NCI-H1048 (cell line): ENCODE measurements at regions not wholly inside any gene's neighbourhood (a gene's known extent, or its start where the extent isn't known, plus 50 kb on each side); places are given as distances from the start of the nearest gene placed in this dataset.

Experiments used
- DNase-seq: peaks from one replicate; lab custom pipeline; 2025; lab: John Stamatoyannopoulos, UW

GRCh38 chr22:27293721-27294445, 507.7 kb downstream of the MN1 start:
- no peak for DNase-seq

- no peak for DNase-seq
Measured at GRCh38 chr22:27295040-27295439, 506.5 kb downstream of the MN1 start.

DNA sequence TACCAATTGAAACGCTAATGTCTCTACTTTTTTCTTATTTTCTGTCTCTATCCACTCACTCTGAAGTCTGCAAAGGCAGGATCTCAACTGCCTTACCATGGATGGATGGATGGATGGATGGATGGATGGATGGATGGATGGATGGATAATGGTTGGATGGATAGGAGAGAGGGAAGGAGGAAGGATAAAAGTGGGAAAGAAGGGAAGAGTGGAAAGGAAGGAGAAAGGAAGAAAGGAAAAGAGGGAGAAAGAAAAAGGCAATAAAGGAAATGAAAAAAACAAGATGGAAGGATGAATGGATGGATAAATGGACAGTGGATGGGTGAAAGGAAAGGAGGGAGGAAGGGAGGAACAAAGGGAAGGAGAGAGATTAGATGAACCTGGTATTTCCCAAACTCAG, 506.0 kb downstream of the MN1 start:
- no peak for DNase-seq

GRCh38 chr22:27296091-27296675, 505.4 kb downstream of the MN1 start:
- no peak for DNase-seq

DNA sequence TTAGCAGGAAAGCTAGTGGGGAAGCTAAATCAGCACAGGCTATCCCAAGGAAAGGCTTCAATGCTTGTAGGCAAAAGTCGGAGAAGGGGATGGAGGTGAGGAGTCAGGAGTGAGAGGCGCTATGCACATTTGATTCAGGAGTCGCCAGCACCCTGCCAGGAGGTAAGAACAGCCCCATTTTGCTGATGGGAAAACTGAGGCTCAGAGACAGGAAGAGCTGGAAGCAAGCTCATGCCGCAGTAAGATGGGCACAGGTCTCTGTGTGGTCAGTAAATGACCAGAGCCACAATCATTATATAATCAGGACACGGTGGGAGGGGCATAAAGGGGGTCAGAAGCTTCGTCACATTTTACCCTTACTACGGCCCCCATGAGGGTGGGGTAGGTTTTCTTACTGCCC, 504.4 kb downstream of the MN1 start:
- no peak for DNase-seq

DNA sequence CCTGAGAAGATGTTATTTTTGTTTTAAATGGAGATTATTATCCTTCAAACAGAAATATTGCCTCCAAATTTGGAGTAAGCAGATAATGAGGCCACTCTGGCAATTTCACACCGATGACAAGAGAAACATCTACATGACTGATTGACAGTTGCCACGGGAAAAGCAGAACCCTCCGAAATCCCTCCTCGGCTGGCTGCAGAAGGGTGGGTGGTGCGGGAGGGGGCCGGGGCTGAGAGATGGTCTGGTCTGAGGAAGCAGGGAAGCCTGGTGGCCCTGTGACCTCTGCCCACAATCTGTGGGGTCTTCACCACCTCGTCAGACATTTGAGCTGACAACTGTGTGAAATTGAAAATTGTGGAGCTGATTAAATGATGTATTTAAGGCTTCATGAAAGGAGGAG, 503.2 kb downstream of the MN1 start:
- no peak for DNase-seq

GRCh38 chr22:27298742-27299141, 502.8 kb downstream of the MN1 start:
- DNase-seq = no peak

DNA sequence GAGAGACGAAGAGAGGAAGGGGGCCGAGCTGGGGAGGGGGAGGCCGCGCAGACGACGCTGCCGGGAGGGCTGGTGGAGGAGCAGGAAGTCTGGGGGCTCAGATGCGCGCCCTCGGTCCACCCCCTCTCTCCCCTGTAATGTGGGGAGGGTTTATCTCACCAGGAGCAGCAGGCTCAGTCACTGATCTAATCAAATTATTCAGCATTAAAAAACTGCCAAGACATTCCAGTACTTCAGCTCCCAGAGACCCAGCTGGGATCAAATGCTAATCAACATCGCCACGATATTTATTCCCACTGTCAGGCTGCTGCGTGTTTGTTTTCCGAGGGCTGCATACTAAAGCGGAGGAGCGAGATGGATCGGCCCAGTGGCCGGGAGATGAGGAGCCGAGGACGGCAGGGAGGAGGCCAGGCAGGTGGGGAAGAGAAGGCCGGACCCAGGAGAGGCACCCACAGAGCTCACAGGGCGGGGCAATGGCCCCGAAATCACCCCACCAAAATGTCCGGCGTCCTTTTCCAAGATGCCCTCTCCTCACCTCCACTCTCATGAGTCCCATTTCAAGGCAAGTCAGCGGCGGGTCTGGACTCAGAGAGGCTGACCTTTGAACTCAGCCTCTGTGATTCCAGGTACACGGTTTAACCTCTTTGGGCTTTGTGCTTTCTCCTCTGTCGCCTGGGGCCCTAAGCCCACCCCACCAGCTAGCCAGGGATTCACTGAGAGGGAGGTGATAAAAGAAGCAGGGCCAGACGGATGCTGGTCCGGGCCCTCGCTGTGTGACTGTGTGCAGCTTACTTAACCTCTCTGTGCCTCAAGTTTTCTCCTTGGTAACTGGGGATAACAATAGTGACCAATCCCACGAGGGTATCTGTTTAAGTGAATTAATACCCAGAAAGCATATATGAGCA, 502.1 kb downstream of the MN1 start:
- no peak for DNase-seq

- DNase-seq = no peak
Measured at GRCh38 chr22:27300536-27301285, 500.8 kb downstream of the MN1 start.

GRCh38 chr22:27302501-27302900, 499.1 kb downstream of the MN1 start:
- no peak for DNase-seq

DNA sequence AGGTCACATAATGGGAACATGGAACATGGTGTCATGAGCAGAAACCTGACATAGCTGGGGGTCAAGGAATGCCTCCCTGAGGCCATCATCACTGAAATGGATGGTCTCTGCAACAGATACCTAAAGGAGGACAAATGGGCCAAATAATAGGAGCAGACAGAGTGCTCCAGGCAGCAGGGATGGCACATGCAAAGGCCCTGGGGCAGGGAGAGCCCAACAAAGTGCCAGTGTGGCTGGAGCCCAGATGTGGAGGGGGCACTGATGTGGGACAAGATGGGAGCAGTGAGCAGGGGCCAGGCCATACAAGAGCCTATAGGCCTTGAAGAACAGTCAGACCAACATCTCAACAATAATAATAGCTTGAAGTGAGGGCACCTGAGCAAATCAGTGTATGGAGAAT, 497.8 kb downstream of the MN1 start:
- no peak for DNase-seq

DNA sequence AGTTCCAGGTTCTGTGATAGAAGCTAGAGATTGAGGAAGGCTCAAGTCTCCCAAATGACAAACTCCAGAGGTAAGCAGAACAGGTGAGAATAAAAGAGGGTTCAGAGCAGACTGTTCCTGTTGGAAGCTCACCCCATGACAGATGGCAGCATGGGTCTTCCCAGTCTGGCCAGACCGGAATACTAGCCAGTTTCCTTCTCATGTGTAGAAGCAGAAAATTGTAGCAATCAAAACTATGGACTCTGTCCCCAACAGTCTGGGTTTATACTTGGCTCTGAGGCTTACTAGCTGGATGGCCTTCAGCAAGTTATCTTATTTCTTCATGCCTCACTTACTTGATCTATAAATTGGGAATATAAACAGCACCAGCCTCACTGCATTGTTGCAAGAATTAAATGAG, 494.8 kb downstream of the MN1 start:
- DNase-seq = no peak

GRCh38 chr22:27307545-27308247, 493.9 kb downstream of the MN1 start:
- no peak for DNase-seq

DNA sequence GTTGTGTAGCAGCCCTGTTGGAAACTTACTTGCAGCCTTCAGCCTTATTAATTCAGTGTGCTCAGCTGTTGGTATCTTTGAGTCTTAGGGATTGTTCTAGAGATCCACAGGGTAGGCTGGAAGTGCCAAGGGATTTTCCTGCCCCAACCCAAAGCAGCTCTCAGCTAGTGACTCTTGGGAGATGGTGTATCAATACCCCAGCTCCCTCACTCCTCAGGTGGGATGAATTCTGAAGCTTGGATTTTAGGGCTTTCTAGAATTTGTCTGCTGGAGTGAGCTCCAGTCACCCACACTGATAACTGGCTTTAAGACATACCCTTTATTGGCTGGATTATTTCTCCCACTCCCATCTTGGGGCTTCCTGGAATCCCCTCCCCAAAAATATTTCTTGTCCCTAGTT, 493.0 kb downstream of the MN1 start:
- DNase-seq = no peak

DNA sequence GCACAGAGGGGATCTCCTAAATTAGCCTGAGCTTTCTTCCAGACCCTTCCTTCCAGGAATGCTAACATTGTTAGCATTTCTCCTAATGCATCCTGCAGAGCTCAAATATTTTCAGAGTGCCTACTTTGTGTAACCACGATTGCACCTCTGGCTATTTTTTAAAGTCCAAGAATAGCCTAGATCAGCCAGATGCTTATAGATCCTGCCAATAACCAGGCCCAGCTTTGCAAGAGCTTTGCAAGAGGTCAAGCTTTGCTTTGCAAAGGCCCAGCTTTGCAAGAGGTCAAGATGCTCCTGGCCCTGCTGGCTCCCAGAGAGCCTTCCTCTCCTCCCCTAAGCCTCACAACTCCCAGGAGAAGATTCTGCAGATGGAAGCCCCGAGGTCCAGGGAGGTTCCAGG, 491.9 kb downstream of the MN1 start:
- DNase-seq = no peak

DNA sequence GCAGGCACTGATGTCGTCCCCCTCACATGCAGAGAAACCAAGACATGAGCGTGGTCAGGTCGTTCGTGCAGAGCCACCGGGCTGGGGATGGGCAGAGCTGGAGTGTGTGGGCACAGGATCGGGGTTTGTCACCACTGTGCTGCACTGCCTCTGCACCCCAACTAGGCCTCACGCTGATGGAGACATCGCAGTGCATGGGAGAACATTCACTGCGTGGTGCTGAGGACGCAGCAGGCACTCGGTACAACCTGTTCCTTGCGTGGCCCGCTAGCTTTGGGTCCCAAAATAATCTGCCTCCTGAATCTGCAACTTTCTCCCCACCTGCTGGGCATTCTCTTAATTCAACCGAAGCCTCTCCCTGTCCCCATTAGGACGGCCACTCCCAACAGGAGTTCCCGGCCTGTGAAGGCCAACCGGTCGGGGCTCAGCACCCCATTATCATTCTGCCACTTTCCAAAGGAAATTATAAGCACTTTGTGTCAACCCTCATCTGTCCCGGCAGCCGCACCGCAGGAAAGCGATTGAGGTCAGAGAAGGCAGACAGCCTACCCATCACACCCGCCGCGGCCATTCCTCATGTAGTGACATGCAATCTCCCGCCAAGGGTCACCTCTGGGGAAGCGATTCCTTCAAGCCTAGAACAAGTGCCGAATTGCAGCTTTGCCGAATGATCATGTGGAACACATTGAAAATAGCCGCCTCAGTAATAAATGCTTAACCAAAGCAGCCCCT, 490.4 kb downstream of the MN1 start:
- DNase-seq = no peak

GRCh38 chr22:27311698-27312550, 489.6 kb downstream of the MN1 start:
- no peak for DNase-seq

- no peak for DNase-seq
Measured at GRCh38 chr22:27312565-27312964, 489.0 kb downstream of the MN1 start.

DNA sequence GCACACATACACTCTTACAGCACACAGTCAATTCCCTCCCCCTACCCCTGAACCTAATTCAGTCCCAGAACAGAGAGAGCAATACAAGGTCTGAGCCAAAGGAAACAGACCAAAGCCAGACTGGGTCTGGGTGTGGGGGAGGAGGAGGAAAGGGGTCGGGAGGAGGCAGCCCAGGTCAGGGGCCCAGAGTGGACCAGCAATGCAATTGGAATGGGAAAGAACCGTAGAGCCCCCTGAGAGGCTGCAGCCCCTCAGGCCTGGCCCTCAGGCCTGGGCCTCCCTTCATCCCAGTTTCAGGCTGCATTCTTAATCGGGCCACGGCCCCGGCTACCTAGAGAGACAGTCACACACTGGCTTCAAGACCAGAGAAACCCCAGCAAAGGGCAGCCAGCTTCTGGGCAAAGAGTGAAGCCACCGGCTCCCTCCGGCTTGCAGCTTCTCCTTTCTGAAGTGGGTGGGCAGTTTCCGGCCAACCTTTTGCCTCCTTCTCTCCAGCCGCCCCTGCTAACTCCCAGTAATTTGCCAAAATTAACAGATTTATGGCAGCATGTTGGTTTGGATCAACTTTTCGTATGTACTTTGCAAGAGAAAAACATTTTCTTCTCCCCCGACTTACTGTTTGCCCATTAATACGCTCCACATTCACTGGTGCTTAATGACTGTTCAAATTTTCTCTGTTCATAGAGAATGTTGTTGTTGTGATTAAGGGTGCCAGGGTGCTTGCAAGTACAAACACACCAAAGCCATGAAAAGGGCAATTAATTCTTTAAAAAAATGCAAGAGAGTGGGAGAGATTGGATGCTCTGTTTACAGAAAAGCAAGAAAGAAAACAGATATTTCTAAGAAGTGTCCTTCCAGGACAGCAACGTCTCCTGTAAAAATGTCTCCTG, 488.3 kb downstream of the MN1 start:
- DNase-seq = no peak
